Panc1 (cell line): ENCODE measurements at regions not wholly inside any gene's neighbourhood (a gene's known extent, or its start where the extent isn't known, plus 50 kb on each side); places are given as distances from the start of the nearest gene placed in this dataset.
"Not testable (repeated sequence)": the region's sequence is repeated elsewhere in the genome, so short reads cannot be mapped to it uniquely, and the experiment has no call there.

Source experiments
- ATAC-seq: fragments of 200-7000 bp; cut with Tn5 transposase; 2 replicates; pipeline ENCODE4 v1.9.1; 2020; ENCODE audit warnings: mild to moderate bottlenecking, moderate library complexity
- BruUV-seq: library from RNA; stranded (reverse); fragments of 400-500 nt; replicated peaks from 2 replicates; lab custom pipeline; 2021; lab: Mats Ljungman, UMichigan
- CTCF ChIA-PET: fragments of 300-600 bp; sonication (Branson Sonifier 250); formaldehyde crosslinking; loops from one replicate; lab custom pipeline; 2022; ENCODE audit warnings: antibody characterized with exemption; lab: Charles Lee
- POLR2A ChIA-PET: fragments of 300-600 bp; sonication (Branson Sonifier 250); formaldehyde crosslinking; loops from one replicate; lab custom pipeline; 2022; ENCODE audit warnings: antibody characterized with exemption; lab: Charles Lee
- DNase-seq: peaks from one replicate; pipeline ENCODE4 v3.0.0-alpha.2; 2010; ENCODE audit warnings: low read depth, low spot score
- H3K27ac ChIP-seq: 2 replicates; pipeline ENCODE4 v1.5.1; 2011; ENCODE audit warnings: mild to moderate bottlenecking, low read length, inconsistent platforms
- H3K27me3 ChIP-seq: fragments of 200-500 bp; sonication (Bioruptor generic); 2 replicates; pipeline ENCODE4 v1.6.0; 2014; ENCODE audit warnings: low read length, inconsistent platforms; ENCODE audit not compliant: control insufficient read depth, insufficient read depth
- H3K36me3 ChIP-seq: fragments of 200-500 bp; sonication (Bioruptor generic); 2 replicates; pipeline ENCODE4 v1.5.1; 2014; ENCODE audit warnings: inconsistent platforms, mild to moderate bottlenecking, low read length, moderate library complexity; ENCODE audit not compliant: control insufficient read depth, insufficient read depth
- H3K4me1 ChIP-seq: 2 replicates; pipeline ENCODE4 v1.5.1; 2011; ENCODE audit warnings: inconsistent platforms, mild to moderate bottlenecking, low read length, moderate library complexity; ENCODE audit not compliant: control insufficient read depth, insufficient read depth
- H3K4me3 ChIP-seq, 2 experiments: 2 replicates each; pipeline ENCODE4 v1.5.1; 2011 to 2012; ENCODE audit warnings: low read depth in 2 of 2, low read length in 2 of 2, mild to moderate bottlenecking in 2 of 2, inconsistent platforms in 1 of 2, moderate library complexity in 1 of 2
- H3K9me3 ChIP-seq: fragments of 200-500 bp; sonication (Bioruptor generic); 2 replicates; pipeline ENCODE4 v1.5.1; 2014; ENCODE audit warnings: low read depth, mild to moderate bottlenecking, inconsistent platforms, low read length, moderate library complexity; ENCODE audit not compliant: control insufficient read depth, insufficient read depth
- POLR2AphosphoS5 ChIP-seq: IDR thresholded peaks from 2 replicates; pipeline ENCODE4 v1.6.1; 2012; ENCODE audit warnings: mild to moderate bottlenecking, low read depth, low read length, moderate library complexity
- SIN3A ChIP-seq: IDR thresholded peaks from 2 replicates; pipeline ENCODE4 v1.6.1; 2012; ENCODE audit warnings: low read depth, mild to moderate bottlenecking, low read length, moderate library complexity, borderline replicate concordance; ENCODE audit not compliant: insufficient read depth
- TCF7L2 ChIP-seq: IDR thresholded peaks from 2 replicates; pipeline ENCODE4 v1.6.1; 2011; ENCODE audit warnings: mild to moderate bottlenecking, low read depth, low read length, inconsistent platforms
- in situ Hi-C: cut with HindIII; loops from 2 replicates; pipeline ENCODE4 v1.10.0; 2016; ENCODE audit warnings: low sequenced_read_pairs, low pct_unique_long_range_greater_than_20kb
- intact Hi-C: fragments of 100-400 bp; cut with micrococcal nuclease; formaldehyde crosslinking; loops from one replicate; pipeline ENCODE4 v1.10.0; 2022; ENCODE audit not compliant: unreplicated experiment
- TF ChIP-seq, protein P1 (sequence below): fragments of 450-650 bp; IDR thresholded peaks from 2 replicates; pipeline ENCODE4 v1.5.1; 2017; ENCODE audit warnings: mild to moderate bottlenecking
- TF ChIP-seq, protein P2 (sequence below), 2 experiments: IDR thresholded peaks; 2 replicates each; pipeline ENCODE4 v1.6.1; 2011 to 2012; ENCODE audit warnings: low read depth in 2 of 2, control low read depth in 1 of 2, low read length in 1 of 2, mild to moderate bottlenecking in 1 of 2, moderate library complexity in 1 of 2; ENCODE audit not compliant: insufficient read depth in 1 of 2

DNA sequence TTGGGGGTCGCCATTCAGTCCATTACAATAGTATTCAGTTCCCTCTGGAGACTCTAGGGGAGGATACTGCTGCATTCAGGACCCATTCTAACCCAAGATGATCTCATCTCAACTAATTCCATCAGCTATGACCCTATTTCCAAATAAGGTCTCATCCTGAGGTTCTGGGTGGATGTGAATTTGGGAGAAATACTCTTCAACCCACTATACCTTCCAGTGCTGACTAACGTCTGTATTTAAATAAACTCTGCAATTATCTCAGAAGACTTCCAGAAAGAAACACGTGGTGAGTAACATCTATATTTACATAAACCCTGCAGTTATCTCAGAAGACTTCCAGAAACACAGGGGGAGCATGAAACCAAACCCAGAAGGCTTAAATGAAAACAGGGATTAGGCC lies 1300.7 kb downstream of the PCDH9 start:
- no peaks in the 10 kb centered on the region for H3K27me3 ChIP-seq
- no peak overlapping the region for H3K27ac ChIP-seq

DNA sequence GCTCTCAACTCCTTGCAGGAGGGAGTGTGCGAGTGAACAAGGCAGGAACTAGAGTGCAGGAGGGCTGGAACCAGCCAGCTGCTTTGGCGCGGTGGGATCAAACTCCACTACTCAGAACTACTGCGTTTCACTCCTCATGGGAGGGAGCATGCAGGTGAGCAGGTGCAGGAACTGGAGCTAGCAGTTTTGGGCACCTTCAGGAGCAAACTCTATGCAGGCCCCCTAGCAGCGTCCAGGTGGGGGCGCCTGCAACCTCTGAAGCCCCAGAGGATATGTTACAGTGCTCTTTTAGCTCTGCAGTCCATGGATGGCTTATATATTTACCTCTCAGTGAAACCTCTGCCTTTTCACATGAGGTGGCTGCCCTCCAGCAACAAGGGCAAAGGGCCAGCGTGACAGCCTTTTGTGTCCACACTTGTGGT lies 1303.4 kb downstream of the PCDH9 start:
- Histone ChIP-seq H3K4me3 (no peak overlapping the region), H3K9me3 (no peaks in the 10 kb centered on the region), H3K4me1 (no peaks in the 10 kb centered on the region), H3K27ac (no peak overlapping the region), H3K36me3 (no peaks in the 10 kb centered on the region), H3K27me3 (no peaks in the 10 kb centered on the region)
- TF ChIP-seq, protein P1, sequence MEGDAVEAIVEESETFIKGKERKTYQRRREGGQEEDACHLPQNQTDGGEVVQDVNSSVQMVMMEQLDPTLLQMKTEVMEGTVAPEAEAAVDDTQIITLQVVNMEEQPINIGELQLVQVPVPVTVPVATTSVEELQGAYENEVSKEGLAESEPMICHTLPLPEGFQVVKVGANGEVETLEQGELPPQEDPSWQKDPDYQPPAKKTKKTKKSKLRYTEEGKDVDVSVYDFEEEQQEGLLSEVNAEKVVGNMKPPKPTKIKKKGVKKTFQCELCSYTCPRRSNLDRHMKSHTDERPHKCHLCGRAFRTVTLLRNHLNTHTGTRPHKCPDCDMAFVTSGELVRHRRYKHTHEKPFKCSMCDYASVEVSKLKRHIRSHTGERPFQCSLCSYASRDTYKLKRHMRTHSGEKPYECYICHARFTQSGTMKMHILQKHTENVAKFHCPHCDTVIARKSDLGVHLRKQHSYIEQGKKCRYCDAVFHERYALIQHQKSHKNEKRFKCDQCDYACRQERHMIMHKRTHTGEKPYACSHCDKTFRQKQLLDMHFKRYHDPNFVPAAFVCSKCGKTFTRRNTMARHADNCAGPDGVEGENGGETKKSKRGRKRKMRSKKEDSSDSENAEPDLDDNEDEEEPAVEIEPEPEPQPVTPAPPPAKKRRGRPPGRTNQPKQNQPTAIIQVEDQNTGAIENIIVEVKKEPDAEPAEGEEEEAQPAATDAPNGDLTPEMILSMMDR, result peak; percentile 55
- TF ChIP-seq TCF7L2, result no peak
- BruUV-seq, result no TSS peak
- in situ Hi-C loops, result no loop called here
- ChIA-PET CTCF (no interaction called here), POLR2A (no interaction called here)
- no peak for ATAC-seq
- no peak for DNase-seq
- intact Hi-C loops, result no loop called here

More for the DNA sequence above, 1300.7 kb downstream of the PCDH9 start:
- intact Hi-C loops (no loop called here), in situ Hi-C loops (no loop called here)
- ChIA-PET POLR2A (no interaction called here), CTCF (no interaction called here)
- H3K4me3 ChIP-seq, result no peak overlapping the region
- H3K36me3 ChIP-seq, result no peaks in the 10 kb centered on the region
- H3K4me1 ChIP-seq, result no peaks in the 10 kb centered on the region
- no peaks in the 10 kb centered on the region for H3K9me3 ChIP-seq
- no peak for DNase-seq
- ATAC-seq, result no peak
- TF ChIP-seq TCF7L2 (no peak), POLR2AphosphoS5 (no peak), SIN3A (no peak)
- TF ChIP-seq, protein P1, result no peak
- TF ChIP-seq, protein P2, sequence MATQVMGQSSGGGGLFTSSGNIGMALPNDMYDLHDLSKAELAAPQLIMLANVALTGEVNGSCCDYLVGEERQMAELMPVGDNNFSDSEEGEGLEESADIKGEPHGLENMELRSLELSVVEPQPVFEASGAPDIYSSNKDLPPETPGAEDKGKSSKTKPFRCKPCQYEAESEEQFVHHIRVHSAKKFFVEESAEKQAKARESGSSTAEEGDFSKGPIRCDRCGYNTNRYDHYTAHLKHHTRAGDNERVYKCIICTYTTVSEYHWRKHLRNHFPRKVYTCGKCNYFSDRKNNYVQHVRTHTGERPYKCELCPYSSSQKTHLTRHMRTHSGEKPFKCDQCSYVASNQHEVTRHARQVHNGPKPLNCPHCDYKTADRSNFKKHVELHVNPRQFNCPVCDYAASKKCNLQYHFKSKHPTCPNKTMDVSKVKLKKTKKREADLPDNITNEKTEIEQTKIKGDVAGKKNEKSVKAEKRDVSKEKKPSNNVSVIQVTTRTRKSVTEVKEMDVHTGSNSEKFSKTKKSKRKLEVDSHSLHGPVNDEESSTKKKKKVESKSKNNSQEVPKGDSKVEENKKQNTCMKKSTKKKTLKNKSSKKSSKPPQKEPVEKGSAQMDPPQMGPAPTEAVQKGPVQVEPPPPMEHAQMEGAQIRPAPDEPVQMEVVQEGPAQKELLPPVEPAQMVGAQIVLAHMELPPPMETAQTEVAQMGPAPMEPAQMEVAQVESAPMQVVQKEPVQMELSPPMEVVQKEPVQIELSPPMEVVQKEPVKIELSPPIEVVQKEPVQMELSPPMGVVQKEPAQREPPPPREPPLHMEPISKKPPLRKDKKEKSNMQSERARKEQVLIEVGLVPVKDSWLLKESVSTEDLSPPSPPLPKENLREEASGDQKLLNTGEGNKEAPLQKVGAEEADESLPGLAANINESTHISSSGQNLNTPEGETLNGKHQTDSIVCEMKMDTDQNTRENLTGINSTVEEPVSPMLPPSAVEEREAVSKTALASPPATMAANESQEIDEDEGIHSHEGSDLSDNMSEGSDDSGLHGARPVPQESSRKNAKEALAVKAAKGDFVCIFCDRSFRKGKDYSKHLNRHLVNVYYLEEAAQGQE (IDR thresholded peaks at IDR 0.05; ENCODE audit: insufficient read depth in 1 of 2, low read depth in 2 of 2, low read length in 1 of 2), result no peak
- BruUV-seq, result no TSS peak

DNA sequence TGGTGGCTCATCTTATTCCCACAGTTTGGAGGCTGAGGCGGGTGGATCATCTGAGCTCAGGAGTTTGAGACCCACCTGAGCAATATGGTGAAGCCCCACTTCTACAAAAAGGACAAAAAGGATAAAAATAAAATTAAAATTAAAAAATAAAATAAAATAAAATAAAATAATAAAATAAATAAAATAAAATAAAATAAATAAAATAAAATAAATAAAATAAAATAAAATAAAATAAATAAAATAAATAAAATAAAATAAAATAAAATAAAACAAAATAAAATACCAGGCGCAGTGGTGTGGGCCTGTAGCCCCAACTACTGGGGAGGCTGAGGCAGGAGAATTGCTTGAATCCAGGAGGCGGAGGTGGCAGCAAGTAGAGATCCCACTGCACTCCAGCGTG lies 1307.3 kb downstream of the PCDH9 start:
- H3K36me3 ChIP-seq, ATAC-seq, intact Hi-C loops, H3K9me3 ChIP-seq, H3K4me1 ChIP-seq, H3K27me3 ChIP-seq, in situ Hi-C loops, POLR2A ChIA-PET, CTCF ChIA-PET, H3K27ac ChIP-seq, H3K4me3 ChIP-seq, BruUV-seq, DNase-seq: not testable (repeated sequence)
